A549 (cell line): ENCODE measurements at regions not wholly inside any gene's neighbourhood (a gene's known extent, or its start where the extent isn't known, plus 50 kb on each side); places are given as distances from the start of the nearest gene placed in this dataset.

Experiments
- BHLHE40 ChIP-seq: IDR thresholded peaks from 2 replicates; pipeline ENCODE4 v1.6.1; 2012; ENCODE audit warnings: low read depth, low read length, inconsistent platforms
- CTCF ChIP-seq: fragments of >200 bp; sonication (Bioruptor Twin); formaldehyde crosslinking; IDR thresholded peaks from 3 replicates; pipeline ENCODE4 v1.5.1; 2016
- ELK1 ChIP-seq: fragments of 150-350 bp; IDR thresholded peaks from 2 replicates; pipeline ENCODE4 v1.6.1; 2014; ENCODE audit warnings: low read depth, mild to moderate bottlenecking, low read length
- ESRRA ChIP-seq: fragments of 150-350 bp; IDR thresholded peaks from 2 replicates; pipeline ENCODE4 v1.6.1; 2014; ENCODE audit warnings: mild to moderate bottlenecking, low read length, borderline replicate concordance
- HMGXB4 ChIP-seq: fragments of 250-450 bp; sonication (Bioruptor Pico); IDR thresholded peaks from 2 replicates; pipeline ENCODE4 v1.5.0; 2021; ENCODE audit warnings: mild to moderate bottlenecking, moderate library complexity, borderline replicate concordance
- JUN ChIP-seq, 2 experiments: fragments of >200 bp; sonication (Bioruptor Twin); formaldehyde crosslinking; IDR thresholded peaks; 2 replicates in 1 of 2; 3 replicates in 1 of 2; pipeline ENCODE4 v1.6.1; 2016 to 2017
- JUNB ChIP-seq: fragments of >200 bp; sonication (Bioruptor Twin); formaldehyde crosslinking; IDR thresholded peaks from 2 replicates; pipeline ENCODE4 v1.6.1; 2016
- MAFK ChIP-seq: fragments of 450-650 bp; IDR thresholded peaks from 2 replicates; pipeline ENCODE4 v1.6.1; 2014; ENCODE audit not compliant: partially characterized antibody
- MAZ ChIP-seq: fragments of 150-350 bp; IDR thresholded peaks from 2 replicates; pipeline ENCODE4 v1.6.1; 2014; ENCODE audit warnings: antibody characterized with exemption, low read depth, low read length, borderline replicate concordance
- RAD21 ChIP-seq, 2 experiments: fragments of >200 bp in 1 of 2; sonication (Bioruptor Twin) in 1 of 2; formaldehyde crosslinking in 1 of 2; IDR thresholded peaks in 1 of 2; conservative IDR thresholded peaks in 1 of 2; 2 replicates in 1 of 2; 3 replicates in 1 of 2; pipeline ENCODE4 v1.6.1; 2012 to 2018; ENCODE audit warnings: inconsistent platforms in 1 of 2
- REST ChIP-seq: fragments of 200-600 bp; sonication (generic); IDR thresholded peaks from 2 replicates; pipeline ENCODE4 v1.6.1; 2016; ENCODE audit warnings: antibody characterized with exemption, mild to moderate bottlenecking, moderate library complexity

GRCh38 chr4:59855630-59856352 is 1344.3 kb upstream of the ADGRL3 start:
- TF ChIP-seq HMGXB4 (CRISPR knock-in tag): no peak
- no peak for TF ChIP-seq JUNB
- no peak for TF ChIP-seq JUN (IDR thresholded peaks at IDR 0.05)
- no peak for TF ChIP-seq REST
- no peak for TF ChIP-seq RAD21 (conservative IDR thresholded peaks at IDR 0.05 in 1 of 2, IDR thresholded peaks at IDR 0.05 in 1 of 2)
- TF ChIP-seq CTCF: no peak
- TF ChIP-seq ESRRA: no peak
- TF ChIP-seq MAFK: no peak
- no peak for TF ChIP-seq ELK1
- no peak for TF ChIP-seq MAZ
- TF ChIP-seq BHLHE40: no peak
